ENCODE measurements at regions not wholly inside any gene's neighbourhood (a gene's known extent, or its start where the extent isn't known, plus 50 kb on each side); places are given as distances from the start of the nearest gene placed in this dataset.
"Not testable (repeated sequence)": the region's sequence is repeated elsewhere in the genome, so short reads cannot be mapped to it uniquely, and the experiment has no call there.

DNA sequence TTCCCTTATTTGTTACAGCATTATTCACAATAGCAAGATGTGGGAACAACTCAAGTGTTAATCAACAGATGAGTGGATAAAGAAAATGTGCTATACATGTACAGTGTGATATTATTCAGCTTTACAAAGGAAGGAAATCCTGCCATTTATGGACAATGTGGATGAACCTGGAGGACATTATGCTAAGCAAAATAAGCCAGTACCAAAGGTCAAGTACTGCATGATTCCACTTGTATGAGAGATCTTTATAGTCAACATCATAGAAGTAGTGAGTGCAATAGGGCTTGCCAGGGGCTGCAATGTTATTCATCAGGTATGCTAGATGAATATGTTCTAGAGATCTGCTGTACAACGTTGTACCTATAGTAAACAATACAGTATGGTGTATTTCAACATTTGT lies 138.5 kb upstream of the AGR3 start:
- peak; percentile 62 for DNase-seq

DNA sequence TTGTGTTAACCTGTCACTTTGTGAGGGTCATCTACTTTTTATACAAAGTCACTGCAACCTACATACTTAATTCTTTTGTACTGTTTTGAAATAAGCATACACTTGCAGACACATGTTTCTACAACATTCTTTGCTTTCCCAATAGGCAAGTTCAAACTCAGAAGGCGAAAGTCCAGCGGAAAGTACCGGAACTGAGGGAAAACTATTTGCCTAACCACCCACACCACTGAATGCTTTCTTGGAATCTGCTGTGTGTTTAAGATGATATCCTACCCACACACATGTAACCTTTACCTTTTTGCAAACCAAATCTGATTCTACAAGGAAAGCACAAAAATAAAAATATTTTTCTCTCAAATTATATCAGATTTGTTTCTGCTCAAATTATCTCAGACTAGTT lies 139.4 kb upstream of the AGR3 start:
- no peak for DNase-seq

DNA sequence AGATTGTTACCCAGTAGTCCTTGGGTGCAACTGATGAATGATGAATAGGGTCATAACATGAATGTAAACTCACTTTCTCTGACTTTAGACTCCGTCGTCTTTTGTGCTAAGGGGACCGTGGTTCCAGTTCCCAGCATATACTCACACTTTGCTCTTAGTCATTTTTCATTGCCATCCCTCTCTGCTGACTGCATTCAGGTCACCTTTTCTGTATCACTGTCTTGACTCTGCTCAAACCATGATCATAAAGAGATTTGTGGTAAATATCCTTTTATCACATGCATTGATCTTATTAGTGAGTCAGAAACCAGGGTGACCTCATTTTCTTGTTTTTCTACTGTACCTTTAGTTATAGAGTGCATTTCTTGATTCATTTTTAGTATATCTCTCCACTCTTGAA lies 141.1 kb upstream of the AGR3 start:
- no peak for DNase-seq

DNA sequence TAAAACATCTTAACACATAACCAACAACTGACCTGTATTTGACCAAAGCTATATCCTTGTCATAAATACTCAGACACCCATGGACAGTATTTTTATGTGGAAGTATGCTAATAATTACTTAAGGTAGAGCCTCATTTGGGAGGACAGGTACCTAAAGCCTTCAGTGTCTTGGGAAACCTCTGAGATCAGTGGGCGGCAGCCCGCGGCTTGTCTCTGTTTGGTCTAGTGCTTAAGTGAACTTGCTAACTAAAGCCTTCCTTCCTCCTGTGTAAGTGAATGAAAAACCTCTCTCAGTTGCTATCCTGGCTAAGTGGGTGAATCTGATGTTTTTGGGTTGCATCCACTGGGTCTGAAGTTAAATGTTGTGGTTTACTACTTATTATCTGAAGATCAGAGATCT lies 144.5 kb upstream of the AGR3 start:
- DNase-seq = no peak

DNA sequence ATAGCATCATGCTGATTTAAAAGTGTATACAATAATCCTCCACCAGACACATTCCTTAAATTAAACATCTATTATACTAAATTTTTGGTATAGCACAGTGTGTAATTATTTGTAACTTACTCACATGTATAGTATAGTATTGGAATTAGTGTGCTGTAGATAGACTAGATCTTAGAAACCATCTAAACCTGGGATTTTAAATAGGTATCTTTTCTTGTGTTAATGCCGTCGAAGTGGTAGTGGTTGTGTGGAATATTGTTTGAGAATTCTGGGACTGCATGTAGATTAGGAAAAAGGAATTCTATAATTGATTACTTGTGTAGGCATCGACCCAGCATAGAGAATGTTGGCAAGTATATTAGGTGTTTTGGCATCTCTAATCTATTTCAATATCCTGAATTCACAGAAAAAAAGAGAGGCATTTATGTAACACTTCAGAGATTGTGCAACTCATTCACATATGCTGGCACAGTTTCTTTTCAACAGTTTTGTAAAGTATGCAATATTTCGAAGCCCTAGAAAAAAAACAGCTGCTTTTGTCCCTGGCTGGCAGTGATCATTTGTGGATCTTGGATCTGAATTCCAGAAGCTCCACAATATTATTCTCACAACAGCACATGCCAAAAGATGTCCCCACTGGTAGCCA lies 145.5 kb upstream of the AGR3 start:
- DNase-seq = no peak

DNA sequence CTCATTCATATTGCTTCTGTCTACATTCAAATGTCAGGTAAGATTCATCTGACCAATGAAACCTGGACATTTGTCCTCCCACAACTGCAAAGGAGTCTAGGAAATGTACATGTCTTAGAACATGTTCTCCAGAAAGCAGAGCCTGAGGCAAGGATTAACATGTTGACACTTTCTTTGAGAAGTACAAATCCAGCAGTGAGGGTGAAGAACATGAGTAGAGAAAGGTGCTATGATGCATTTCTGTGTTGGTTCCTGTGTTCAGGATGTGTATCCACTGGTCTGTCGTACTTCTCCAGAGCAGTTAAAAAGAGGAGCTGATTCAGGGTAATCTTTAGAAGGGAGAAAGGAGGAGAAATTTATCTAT lies 146.0 kb upstream of the AGR3 start:
- no peak for DNase-seq

DNA sequence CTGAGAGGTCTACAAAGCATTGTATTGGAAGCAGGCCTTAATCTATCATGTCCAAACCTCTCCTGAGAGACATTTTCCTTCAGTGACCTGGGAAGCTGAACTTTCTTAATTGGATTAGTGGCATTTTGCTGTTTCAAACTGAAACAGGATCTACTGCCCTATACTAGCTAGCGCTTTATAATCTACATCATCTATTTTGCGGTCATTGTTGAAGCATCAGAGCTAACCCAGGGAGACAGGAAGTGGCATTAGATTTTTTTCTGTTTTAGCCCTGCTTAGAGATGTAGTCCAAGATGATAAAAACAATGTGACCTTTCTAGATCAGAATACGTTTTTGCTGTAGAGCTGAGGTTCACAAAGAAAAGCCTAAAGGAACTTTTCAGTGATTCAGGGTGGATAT lies 147.4 kb upstream of the AGR3 start:
- no peak for DNase-seq

DNA sequence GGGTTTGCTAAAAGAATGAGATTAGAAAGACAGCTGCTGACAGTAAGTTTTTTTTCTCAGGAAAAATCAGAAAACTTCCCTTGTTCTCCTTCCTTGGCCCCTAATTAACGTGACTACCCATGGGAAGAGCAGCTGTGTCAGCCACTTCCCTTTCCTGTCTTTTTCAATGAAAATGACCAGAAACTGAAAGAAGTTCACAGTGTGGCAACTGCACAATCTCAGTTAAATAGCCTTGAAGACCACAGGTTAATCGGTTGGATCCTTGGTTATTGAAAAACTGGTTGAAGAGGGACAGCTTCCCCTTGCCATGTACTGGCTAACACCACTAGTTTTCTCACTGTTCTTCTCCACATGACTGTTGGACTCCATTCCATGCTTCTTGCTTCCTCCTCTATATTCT lies 148.8 kb upstream of the AGR3 start:
- no peak for DNase-seq

DNA sequence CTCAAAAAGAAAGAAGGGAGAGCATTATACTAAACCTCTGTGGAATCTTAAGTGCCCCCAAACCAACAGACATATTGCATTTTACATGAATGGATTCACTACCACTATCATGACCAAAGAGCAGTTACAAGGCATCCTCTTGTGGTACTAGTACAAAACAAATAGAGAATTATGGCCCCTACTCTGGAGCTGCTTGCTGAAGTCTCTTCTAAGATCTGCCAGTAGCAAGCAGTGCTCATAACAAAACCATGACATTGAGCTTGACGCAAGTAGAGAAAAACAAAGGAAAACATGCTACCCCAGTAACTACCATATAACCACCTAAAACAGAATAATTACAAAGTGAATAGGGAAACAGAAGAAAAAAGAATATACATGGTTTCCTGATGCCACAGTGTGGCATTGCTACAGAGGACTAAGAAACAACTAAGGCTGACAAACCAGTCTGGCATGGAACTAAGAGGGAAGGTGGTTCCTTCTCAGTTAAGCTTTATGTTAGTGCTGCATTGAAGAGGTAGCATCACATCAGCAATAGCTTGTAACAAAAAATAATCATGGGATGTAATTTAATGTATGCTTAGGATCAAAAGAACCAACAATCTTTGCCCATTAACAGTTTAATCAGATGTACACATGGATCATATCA lies 150.2 kb upstream of the AGR3 start:
- DNase-seq = no peak

DNA sequence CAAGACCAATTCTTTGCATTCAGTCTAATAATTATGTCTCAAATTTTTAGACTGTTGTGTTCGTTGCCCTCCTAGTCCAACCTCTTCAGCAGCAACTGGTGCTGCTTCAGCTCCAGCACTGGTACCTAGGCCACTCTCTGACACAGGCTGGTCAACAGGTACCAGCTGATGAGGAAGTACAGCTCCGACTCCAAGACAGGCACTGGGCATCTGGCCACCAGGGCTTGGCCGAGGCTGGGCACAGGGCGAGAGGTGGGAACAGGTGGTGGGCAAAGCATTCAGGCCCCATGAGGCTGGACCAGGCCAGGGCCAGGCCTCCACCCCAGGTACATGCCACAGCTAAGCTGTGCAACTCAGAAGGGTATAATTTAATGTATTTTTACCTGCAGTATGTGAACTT lies 151.5 kb upstream of the AGR3 start:
- no peak for DNase-seq

DNA sequence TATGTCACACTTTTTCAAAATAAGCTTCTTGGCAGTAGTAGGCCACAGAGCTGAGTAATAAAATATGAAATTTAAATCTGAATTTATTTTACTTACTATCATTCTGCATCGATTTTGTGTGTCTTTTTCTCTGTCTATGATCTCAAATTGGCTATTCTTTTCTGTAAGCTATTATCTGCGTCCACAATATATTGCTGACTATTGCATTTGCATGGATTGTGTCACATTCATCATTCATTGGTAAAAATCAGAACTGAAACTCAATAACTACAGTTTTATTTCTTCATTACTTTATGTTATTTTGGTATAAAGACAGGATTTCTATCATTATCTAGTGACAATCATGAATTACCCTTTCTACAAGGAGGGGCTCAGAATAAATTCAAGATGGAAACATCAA lies 154.8 kb upstream of the AGR3 start:
- DNase-seq = no peak

DNA sequence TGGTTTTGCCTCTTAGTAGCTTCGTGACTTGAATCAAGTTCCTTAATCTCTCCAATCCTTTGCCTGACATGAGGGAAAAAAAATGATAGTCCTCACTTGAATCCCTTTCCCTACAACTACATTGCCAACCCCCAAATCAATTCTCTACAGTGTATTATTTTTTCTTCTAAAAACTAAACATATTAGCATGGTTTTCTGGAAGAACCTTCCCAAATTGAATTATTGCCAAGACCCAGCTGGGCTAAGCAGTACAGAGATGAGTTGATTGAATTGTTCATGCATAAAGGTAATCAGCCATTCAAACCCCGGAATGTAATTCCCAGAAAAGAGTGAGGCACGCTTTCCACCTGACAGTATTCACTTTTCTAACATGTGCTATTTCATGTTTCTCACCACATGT lies 155.6 kb upstream of the AGR3 start:
- no peak for DNase-seq

DNA sequence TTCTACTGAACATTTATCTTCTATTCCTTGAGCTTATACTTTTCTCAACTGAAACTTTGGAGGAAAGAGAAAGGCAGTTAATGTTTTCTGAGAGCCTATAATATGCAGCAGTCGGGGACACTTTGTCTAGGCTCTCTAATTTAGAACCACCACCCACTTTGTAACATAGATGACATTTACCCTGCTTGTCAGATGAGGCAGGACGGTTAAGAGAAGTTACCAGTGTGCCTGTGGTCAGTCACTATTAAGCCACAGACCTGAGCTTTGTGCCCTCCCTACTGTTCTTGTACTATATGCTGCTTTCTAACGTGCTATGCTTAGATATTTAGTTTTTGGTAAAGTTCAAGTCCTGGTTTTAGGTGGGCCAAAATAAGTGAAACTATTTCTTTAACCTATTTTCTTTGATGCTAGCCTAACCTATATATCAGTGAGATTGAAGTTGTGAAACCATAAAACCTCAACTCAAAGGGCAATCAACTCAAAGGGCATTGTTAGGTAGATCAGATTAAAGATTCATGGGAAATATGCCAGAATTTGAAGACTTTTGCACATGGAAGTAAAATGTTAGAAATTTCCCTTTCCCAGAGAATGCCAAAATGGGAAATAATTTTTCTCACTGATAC lies 156.5 kb upstream of the AGR3 start:
- DNase-seq = no peak

DNA sequence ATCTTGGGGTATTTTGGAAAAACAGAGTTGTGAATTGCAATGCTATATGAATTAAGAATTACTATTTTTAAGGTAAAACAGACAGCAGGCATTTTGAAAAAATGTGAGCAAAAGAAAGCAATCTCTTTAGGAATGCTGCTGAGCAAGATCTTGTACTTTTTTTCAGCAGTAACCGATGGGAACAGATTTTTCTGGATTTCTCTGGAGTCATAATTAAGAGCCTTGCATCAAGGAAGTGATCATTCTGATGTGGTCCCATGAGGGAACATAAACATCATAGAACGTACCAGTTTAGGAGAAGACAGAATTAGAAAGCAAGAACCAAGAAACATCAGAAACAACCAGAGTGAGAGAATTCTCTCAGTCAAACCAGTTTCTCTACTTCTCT lies 157.0 kb upstream of the AGR3 start:
- DNase-seq = no peak

DNA sequence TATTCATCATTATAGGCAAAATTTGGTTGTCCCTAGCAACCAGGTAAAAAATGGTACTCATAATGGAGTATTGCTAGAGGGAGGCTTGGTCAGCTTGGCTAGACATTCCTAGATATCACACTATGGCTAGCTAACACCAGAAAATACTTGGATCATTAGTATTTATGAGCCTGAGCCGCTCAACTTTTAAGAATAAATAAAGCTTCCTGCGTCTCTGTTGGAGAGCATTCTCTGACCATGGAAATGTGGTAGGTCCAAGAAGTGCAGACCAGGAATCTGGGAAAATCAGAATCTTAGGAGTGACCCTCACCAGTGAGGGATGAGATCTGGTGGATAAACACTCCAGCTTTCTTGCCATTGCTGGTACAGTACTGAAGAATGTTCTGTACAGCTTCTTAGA lies 157.6 kb upstream of the AGR3 start:
- DNase-seq = no peak

DNA sequence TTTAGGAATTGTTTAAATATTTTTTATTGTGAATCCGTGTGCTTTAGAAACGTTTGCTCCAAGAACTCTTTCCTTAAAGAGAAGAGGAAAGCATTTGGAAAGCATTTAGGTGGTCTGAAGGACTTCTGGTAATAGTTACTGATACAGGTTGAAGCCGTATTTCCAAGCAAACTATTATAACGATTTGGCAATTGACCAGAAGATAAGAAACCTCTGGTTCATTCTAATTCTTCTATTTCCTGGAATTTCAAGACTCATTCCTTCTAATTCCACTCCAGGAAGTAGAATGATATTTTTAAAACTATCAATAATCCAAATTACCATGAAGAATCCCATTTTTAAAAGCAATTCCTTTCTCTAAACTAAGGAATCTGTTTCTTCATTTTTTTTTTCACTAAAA lies 158.9 kb upstream of the AGR3 start:
- no peak for DNase-seq

DNA sequence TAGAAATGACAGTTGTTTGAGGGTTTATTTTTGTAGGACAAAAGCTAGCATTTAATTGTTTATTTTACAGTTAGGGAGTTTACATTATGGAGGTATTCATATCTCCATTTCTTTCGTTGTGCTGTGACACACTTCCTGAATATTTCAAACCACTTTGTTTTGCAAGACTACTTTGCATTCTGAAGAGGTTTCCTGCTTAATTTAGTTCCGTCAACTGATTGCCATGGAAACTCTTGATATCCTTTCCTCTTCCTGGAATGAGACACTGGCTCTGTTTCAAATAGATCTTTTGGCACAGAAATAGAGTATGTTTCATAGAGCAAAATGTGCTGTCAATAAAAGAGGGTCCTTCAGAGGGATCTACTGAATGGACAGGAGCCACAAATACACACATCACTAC lies 159.5 kb upstream of the AGR3 start:
- peak; percentile 73 for DNase-seq

DNA sequence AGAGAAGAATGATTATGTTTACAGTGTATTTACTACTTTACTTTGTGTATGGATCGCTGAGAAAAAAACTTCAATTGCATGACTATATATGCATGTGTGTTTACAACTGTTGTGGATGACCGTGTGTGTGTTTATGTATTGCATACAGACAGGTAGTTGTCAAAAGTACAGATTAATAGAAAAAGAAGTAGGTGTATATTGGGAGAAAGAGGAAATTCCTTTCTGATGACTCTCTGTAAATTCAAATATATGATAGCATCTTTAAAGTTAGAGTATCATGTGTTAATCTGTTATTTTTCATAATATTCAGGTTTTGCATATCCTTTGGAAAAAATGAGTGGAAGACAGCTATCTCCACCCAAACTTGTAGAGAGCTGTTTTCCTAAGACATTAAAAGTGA lies 160.4 kb upstream of the AGR3 start:
- no peak for DNase-seq

DNA sequence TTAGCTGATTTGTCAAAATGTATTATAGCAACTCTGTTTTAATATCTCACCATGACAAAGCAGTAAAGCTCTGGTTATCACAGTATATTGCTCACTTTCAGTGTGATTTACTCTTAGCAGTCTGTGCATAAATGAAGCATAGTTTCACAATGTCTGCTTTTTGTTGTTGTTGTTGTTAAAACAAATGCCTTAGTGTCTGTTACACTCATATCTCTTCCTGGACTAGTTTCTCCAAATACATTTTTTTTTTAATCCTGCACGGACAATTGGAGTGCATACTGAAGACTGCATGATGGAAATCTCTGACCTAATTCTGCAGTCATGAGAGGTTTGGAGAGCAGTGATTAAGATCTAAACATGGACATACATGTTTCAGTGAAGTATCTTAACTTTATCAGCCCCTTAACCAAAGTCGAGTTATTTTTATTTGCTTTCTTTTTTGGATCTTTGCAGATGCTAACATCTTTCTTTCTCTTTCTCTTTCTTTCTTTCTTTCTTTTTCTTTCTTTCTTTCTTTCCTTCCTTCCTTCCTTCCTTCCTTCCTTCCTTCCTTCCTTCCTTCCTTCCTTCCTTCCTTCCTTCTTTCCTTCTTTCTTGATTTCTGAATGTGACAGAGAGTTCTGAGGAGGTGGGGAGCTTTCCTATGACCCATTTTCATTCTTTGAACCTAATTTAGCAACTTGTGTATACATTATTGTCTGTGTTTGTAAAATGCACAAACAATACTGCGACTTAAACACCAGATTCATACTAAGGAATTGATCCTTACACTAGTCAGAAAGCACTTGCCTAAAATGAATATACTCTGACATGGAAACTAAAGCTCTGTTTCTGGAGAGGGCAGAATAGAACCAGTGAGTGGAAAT lies 161.5 kb upstream of the AGR3 start:
- DNase-seq = no peak

DNA sequence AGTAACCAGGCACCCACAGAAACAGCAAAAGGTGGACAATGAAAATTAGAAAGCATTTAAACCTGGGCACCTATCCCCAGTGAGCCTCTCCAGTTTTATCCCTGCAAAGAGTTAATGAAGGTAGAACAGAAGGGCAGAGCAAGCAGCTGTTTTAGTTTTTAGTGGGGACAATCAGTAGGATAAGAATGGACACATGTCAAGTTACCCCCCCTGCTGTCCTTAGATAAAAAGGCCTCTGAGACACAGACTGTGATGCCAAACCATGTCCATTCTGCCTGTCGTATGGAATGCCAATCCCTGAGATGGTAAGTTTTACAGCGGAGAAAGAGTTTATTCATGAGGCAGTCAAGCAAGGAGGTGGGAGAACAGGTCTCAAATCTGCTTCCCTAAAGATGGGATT lies 162.6 kb upstream of the AGR3 start:
- no peak for DNase-seq

DNA sequence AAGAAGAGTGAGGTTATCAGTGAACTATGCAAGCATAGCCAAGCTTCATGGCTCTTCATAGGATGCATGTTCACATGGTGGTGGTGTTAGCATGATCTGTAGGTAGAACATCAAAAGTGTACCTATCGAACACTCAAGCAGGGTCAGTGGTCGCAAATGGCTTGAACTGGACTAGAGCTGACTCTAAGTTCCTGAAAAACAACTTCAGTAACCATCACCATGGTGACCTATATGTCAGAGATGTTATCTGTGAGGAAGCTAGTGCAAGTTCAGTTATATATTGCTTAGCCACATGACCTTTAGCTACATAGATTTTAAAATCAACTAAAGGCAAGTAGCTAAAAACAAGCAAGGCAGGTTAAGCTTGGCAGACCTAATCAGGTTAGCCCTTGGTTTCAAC lies 163.1 kb upstream of the AGR3 start:
- DNase-seq = no peak

DNA sequence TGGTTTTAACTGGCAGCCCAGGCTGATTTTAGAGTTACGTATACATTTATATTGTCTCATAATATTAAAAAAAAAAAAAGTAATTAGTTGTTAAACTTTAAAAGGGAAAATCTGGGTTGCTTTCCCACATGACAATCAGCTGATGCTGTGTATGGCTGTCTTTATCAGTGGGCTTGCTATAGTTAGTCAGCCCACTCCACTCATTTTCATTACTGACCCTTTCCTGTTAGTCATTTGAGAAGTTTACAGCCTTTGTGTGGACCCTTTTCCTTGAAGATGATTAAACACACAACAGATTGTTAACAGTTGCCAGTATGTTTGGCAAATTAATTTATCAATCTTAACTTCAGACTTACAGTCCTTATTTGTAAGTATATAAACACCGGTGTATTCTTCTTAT lies 164.5 kb upstream of the AGR3 start:
- no peak for DNase-seq

DNA sequence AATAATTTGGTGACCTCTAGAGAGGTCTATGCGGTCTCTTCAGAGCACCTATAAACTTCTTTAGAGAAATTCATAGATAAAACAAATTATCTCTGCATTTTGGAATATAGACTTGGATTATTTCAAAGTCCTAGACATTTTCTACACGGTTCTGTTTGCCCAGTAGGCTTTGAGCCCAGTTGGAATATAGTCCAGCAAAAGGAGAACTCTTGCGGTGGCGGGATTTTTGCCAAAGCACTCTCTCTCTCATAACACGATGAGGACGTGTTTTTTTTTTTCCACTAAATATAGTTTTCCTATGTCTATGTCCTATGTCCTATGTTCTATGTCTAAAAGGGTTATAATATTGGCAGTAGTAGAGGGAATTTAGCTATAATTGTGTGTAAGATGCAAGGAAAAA lies 164.9 kb upstream of the AGR3 start:
- DNase-seq = no peak

DNA sequence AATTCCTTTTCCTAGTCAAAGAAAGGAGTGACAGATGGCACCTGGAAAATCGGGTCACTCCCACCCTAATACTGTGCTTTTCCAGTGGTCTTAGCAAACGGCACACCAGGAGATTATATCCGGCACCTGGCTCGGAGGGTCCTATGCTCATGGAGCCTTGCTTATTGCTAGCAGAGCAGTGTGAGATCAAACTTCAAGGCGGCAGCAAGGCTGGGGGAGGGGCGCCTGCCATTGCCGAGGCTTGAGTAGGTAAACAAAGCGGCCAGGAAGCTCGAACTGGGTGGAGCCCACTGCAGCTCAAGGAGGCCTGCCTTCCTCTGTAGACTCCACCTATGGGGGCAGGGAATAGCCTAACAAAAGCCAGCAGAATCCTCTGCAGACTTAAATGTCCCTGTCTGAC lies 171.4 kb upstream of the AGR3 start:
- DNase-seq = not testable (repeated sequence)

Measured in DMS153 (cell line).